ENCODE measurements at regions not wholly inside any gene's neighbourhood (a gene's known extent, or its start where the extent isn't known, plus 50 kb on each side); places are given as distances from the start of the nearest gene placed in this dataset.
"Not testable (repeated sequence)": the region's sequence is repeated elsewhere in the genome, so short reads cannot be mapped to it uniquely, and the experiment has no call there.

DNA sequence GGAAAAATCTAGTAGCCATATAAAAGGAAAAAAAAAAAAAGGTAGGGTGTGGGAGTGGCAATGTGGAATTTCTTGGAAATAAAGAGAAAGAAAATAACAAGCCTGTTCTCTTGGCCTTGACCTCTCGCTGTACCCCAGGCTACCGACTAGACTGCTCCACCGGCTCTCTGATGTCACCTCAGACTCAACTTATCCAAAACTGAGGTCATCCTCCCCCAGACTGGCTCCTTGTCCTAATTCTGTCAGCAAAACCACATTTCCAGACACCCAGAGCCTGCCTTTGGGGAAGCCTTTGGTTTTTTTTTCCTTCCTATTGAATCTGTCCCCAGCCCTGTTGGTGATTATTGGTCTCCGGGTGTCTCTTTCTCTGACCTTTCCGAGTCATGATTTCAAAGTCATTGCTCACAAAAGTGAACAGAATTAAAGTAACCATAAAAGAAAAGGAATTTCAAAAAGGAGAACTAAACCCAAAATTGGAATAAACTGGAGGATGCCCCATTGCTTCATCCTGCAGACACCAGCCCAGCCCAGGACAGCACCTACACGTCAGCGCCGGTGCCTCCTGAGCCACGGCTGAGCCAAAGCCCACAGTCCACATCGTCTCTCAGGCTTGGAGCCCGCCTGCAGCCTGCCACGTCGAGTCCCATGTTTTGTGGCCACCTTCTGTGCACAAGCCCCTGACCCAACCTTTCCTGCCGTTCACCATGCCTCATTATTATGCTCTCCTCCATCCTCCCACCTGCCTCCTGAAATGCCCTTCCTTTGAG, 170.7 kb downstream of the MYLK4 start:
- Histone ChIP-seq H3K9me3 (ENCODE audit: control insufficient read depth, low read length) (no peaks in the 10 kb centered on the region), H3K27ac (no peak overlapping the region), H2AFZ (no peak overlapping the region), H3K4me1 (no peaks in the 10 kb centered on the region), H3K4me2 (ENCODE audit: low read length) (no peak overlapping the region), H3K9ac (no peak overlapping the region), H3K79me2 (no peaks in the 10 kb centered on the region), H3K27me3 (ENCODE audit: control insufficient read depth, insufficient read depth, low read length) (no peaks in the 10 kb centered on the region), H3K36me3 (ENCODE audit: control insufficient read depth, insufficient read depth, low read length) (no peaks in the 10 kb centered on the region), H3K4me3 (ENCODE audit: low read depth, low read length) (no peak overlapping the region)
- TF ChIP-seq, protein P1, sequence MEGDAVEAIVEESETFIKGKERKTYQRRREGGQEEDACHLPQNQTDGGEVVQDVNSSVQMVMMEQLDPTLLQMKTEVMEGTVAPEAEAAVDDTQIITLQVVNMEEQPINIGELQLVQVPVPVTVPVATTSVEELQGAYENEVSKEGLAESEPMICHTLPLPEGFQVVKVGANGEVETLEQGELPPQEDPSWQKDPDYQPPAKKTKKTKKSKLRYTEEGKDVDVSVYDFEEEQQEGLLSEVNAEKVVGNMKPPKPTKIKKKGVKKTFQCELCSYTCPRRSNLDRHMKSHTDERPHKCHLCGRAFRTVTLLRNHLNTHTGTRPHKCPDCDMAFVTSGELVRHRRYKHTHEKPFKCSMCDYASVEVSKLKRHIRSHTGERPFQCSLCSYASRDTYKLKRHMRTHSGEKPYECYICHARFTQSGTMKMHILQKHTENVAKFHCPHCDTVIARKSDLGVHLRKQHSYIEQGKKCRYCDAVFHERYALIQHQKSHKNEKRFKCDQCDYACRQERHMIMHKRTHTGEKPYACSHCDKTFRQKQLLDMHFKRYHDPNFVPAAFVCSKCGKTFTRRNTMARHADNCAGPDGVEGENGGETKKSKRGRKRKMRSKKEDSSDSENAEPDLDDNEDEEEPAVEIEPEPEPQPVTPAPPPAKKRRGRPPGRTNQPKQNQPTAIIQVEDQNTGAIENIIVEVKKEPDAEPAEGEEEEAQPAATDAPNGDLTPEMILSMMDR (IDR thresholded peaks at IDR 0.05) = no peak

- H2AFZ ChIP-seq = no peak overlapping the region
- H3K9ac ChIP-seq = no peak overlapping the region
- H3K36me3 ChIP-seq (ENCODE audit: control insufficient read depth, insufficient read depth, low read length) = no peaks in the 10 kb centered on the region
- H3K4me3 ChIP-seq (ENCODE audit: low read depth, low read length) = no peak overlapping the region
- no peaks in the 10 kb centered on the region for H3K79me2 ChIP-seq
- no peaks in the 10 kb centered on the region for H3K27me3 ChIP-seq (ENCODE audit: control insufficient read depth, insufficient read depth, low read length)
- TF ChIP-seq, protein P1 (IDR thresholded peaks at IDR 0.05) = no peak
- no peak overlapping the region for H3K27ac ChIP-seq
- H3K9me3 ChIP-seq (ENCODE audit: control insufficient read depth, low read length) = no peaks in the 10 kb centered on the region
- H3K4me1 ChIP-seq = no peaks in the 10 kb centered on the region
- H3K4me2 ChIP-seq (ENCODE audit: low read length) = no peak overlapping the region
These were observed 171.4 kb downstream of the MYLK4 start for GRCh38 chr6:2579241-2579761.

GRCh38 chr6:2578767-2579166, 172.0 kb downstream of the MYLK4 start:
- H3K27ac ChIP-seq = no peak overlapping the region
- no peak overlapping the region for H3K9ac ChIP-seq
- H3K27me3 ChIP-seq (ENCODE audit: control insufficient read depth, insufficient read depth, low read length) = no peaks in the 10 kb centered on the region
- TF ChIP-seq, protein P1 (IDR thresholded peaks at IDR 0.05) = no peak
- no peak overlapping the region for H2AFZ ChIP-seq
- H3K4me3 ChIP-seq (ENCODE audit: low read depth, low read length) = no peak overlapping the region
- no peaks in the 10 kb centered on the region for H3K79me2 ChIP-seq
- no peaks in the 10 kb centered on the region for H3K9me3 ChIP-seq (ENCODE audit: control insufficient read depth, low read length)
- H3K4me1 ChIP-seq = no peaks in the 10 kb centered on the region
- H3K4me2 ChIP-seq (ENCODE audit: low read length) = no peak overlapping the region
- H3K36me3 ChIP-seq (ENCODE audit: control insufficient read depth, insufficient read depth, low read length) = no peaks in the 10 kb centered on the region

GRCh38 chr6:2576499-2576898, 174.2 kb downstream of the MYLK4 start:
- TF ChIP-seq, protein P1 (IDR thresholded peaks at IDR 0.05) = no peak
- no peak overlapping the region for H3K4me3 ChIP-seq (ENCODE audit: low read depth, low read length)
- no peaks in the 10 kb centered on the region for H3K4me1 ChIP-seq
- no peaks in the 10 kb centered on the region for H3K9me3 ChIP-seq (ENCODE audit: control insufficient read depth, low read length)
- no peak overlapping the region for H3K4me2 ChIP-seq (ENCODE audit: low read length)
- no peaks in the 10 kb centered on the region for H3K36me3 ChIP-seq (ENCODE audit: control insufficient read depth, insufficient read depth, low read length)
- no peak overlapping the region for H2AFZ ChIP-seq
- no peaks in the 10 kb centered on the region for H3K79me2 ChIP-seq
- H3K27me3 ChIP-seq (ENCODE audit: control insufficient read depth, insufficient read depth, low read length) = no peaks in the 10 kb centered on the region
- H3K9ac ChIP-seq = no peak overlapping the region
- H3K27ac ChIP-seq = no peak overlapping the region

GRCh38 chr6:2575236-2575635, 175.5 kb downstream of the MYLK4 start:
- Histone ChIP-seq H3K4me1 (no peaks in the 10 kb centered on the region), H3K4me3 (ENCODE audit: low read depth, low read length) (no peak overlapping the region), H3K27ac (no peak overlapping the region)

GRCh38 chr6:2569420-2569819, 181.3 kb downstream of the MYLK4 start:
- H3K27me3 ChIP-seq (ENCODE audit: control insufficient read depth, insufficient read depth, low read length); H3K9ac ChIP-seq; H3K9me3 ChIP-seq (ENCODE audit: control insufficient read depth, low read length); H2AFZ ChIP-seq; H3K36me3 ChIP-seq (ENCODE audit: control insufficient read depth, insufficient read depth, low read length); H3K79me2 ChIP-seq; H3K4me3 ChIP-seq (ENCODE audit: low read depth, low read length); H3K4me1 ChIP-seq; H3K27ac ChIP-seq; H3K4me2 ChIP-seq (ENCODE audit: low read length): not testable (repeated sequence)

More at GRCh38 chr6:2575236-2575635, 175.5 kb downstream of the MYLK4 start:
- Histone ChIP-seq H3K4me2 (ENCODE audit: low read length) (no peak overlapping the region), H3K79me2 (no peaks in the 10 kb centered on the region), H3K9me3 (ENCODE audit: control insufficient read depth, low read length) (no peaks in the 10 kb centered on the region), H2AFZ (no peak overlapping the region), H3K9ac (no peak overlapping the region), H3K27me3 (ENCODE audit: control insufficient read depth, insufficient read depth, low read length) (no peaks in the 10 kb centered on the region), H3K36me3 (ENCODE audit: control insufficient read depth, insufficient read depth, low read length) (no peaks in the 10 kb centered on the region)
- TF ChIP-seq, protein P1 (IDR thresholded peaks at IDR 0.05) = no peak

All from parathyroid adenoma (tissue), 2 donors.